Trophoblast cell (in vitro differentiated cells and primary cell): ENCODE measurements at regions not wholly inside any gene's neighbourhood (a gene's known extent, or its start where the extent isn't known, plus 50 kb on each side); places are given as distances from the start of the nearest gene placed in this dataset.

Experiments used
- DNase-seq, 2 donors: peaks; one replicate each; pipeline ENCODE4 v3.0.0-alpha.2; 2016
- H2AFZ ChIP-seq: 2 replicates; pipeline ENCODE4 v1.6.1; 2013; ENCODE audit warnings: low read length, moderate library complexity, mild to moderate bottlenecking; ENCODE audit not compliant: insufficient read depth, poor library complexity
- H2AK5ac ChIP-seq: 2 replicates; pipeline ENCODE4 v1.6.1; 2013; ENCODE audit warnings: mild to moderate bottlenecking, low read length
- H2BK120ac ChIP-seq: 2 replicates; pipeline ENCODE4 v1.6.1; 2013; ENCODE audit warnings: low read length, mild to moderate bottlenecking, moderate library complexity; ENCODE audit not compliant: insufficient read depth, poor library complexity
- H2BK12ac ChIP-seq: 2 replicates; pipeline ENCODE4 v1.6.1; 2013; ENCODE audit warnings: mild to moderate bottlenecking, low read length, moderate library complexity
- H2BK5ac ChIP-seq: 2 replicates; pipeline ENCODE4 v1.6.1; 2013; ENCODE audit warnings: low read length, low read depth, moderate library complexity, mild to moderate bottlenecking; ENCODE audit not compliant: poor library complexity
- H3K14ac ChIP-seq: 2 replicates; pipeline ENCODE4 v1.6.1; 2013; ENCODE audit warnings: mild to moderate bottlenecking, low read length
- H3K18ac ChIP-seq: 2 replicates; pipeline ENCODE4 v1.6.1; 2013; ENCODE audit warnings: mild to moderate bottlenecking, low read length
- H3K23ac ChIP-seq: 2 replicates; pipeline ENCODE4 v1.6.1; 2013; ENCODE audit warnings: low read length
- H3K27ac ChIP-seq: 2 replicates; pipeline ENCODE4 v1.5.1; 2013; ENCODE audit warnings: low read depth, mild to moderate bottlenecking, inconsistent platforms, low read length, moderate library complexity
- H3K27me3 ChIP-seq: 2 replicates; pipeline ENCODE4 v1.6.1; 2013; ENCODE audit warnings: inconsistent platforms, mild to moderate bottlenecking, low read length, moderate library complexity; ENCODE audit not compliant: insufficient read depth
- H3K36me3 ChIP-seq, 2 experiments: 1 replicate in 1 of 2; 2 replicates in 1 of 2; pipeline ENCODE4 v1.6.1; 2013; ENCODE audit warnings: low read length in 2 of 2, mild to moderate bottlenecking in 2 of 2, moderate library complexity in 1 of 2; ENCODE audit not compliant: insufficient read depth in 2 of 2, control insufficient read depth in 1 of 2
- H3K4ac ChIP-seq: 2 replicates; pipeline ENCODE4 v1.6.1; 2013; ENCODE audit warnings: low read depth, mild to moderate bottlenecking, low read length, moderate library complexity
- H3K4me1 ChIP-seq, 2 experiments: 1 replicate in 1 of 2; 2 replicates in 1 of 2; pipeline ENCODE4 v1.6.1; 2013; ENCODE audit warnings: low read length in 2 of 2, mild to moderate bottlenecking in 2 of 2, moderate library complexity in 1 of 2; ENCODE audit not compliant: insufficient read depth in 2 of 2, control insufficient read depth in 1 of 2
- H3K4me2 ChIP-seq: 2 replicates; pipeline ENCODE4 v1.6.1; 2013; ENCODE audit warnings: inconsistent platforms, mild to moderate bottlenecking, low read length, moderate library complexity
- H3K4me3 ChIP-seq: 2 replicates; pipeline ENCODE4 v1.5.1; 2013; ENCODE audit warnings: mild to moderate bottlenecking, low read depth, low read length, inconsistent platforms
- H3K79me1 ChIP-seq: one replicate; pipeline ENCODE4 v1.6.1; 2013; ENCODE audit warnings: low read length
- H3K79me2 ChIP-seq: 2 replicates; pipeline ENCODE4 v1.6.1; 2013; ENCODE audit warnings: low read length, mild to moderate bottlenecking; ENCODE audit not compliant: control insufficient read depth, insufficient read depth, poor library complexity
- H3K9ac ChIP-seq: 2 replicates; pipeline ENCODE4 v1.6.1; 2013; ENCODE audit warnings: mild to moderate bottlenecking, low read length
- H3K9me3 ChIP-seq: 2 replicates; pipeline ENCODE4 v1.6.1; 2013; ENCODE audit warnings: low read depth, mild to moderate bottlenecking, control low read depth, inconsistent platforms, low read length; ENCODE audit not compliant: insufficient read depth
- H4K12ac ChIP-seq: 2 replicates; pipeline ENCODE4 v1.6.1; 2013; ENCODE audit warnings: low read depth, mild to moderate bottlenecking, low read length, moderate library complexity
- H4K8ac ChIP-seq: 2 replicates; pipeline ENCODE4 v1.6.1; 2013; ENCODE audit warnings: low read depth, mild to moderate bottlenecking, low read length, moderate library complexity
- H4K91ac ChIP-seq: one replicate; pipeline ENCODE4 v1.6.1; 2013; ENCODE audit warnings: low read depth, mild to moderate bottlenecking, low read length, moderate library complexity
- WGBS: extraction: QIAGEN DNeasy Blood & Tissue Kit; methylation state at CpG from one replicate; pipeline ENCODE4 v1.1.7; 2013; ENCODE audit warnings: missing lambda C conversion rate; ENCODE audit not compliant: insufficient read length, insufficient coverage; ENCODE audit errors: extremely low coverage; 5-methylcytosine and 5-hydroxymethylcytosine counted together

GRCh38 chr18:76557026-76557575, 62.1 kb upstream of the ZNF516 start:
- Histone ChIP-seq H3K79me1 (no peaks in the 10 kb centered on the region), H2BK12ac (no peak overlapping the region), H3K36me3 (no peaks in the 10 kb centered on the region), H3K4me3 (no peak overlapping the region), H3K4me2 (no peak overlapping the region), H3K27ac (no peak overlapping the region), H3K9me3 (peaks cover under 1% of the 10 kb centered on the region), H3K18ac (no peak overlapping the region), H2AFZ (no peak overlapping the region), H3K9ac (no peak overlapping the region), H4K91ac (no peak overlapping the region), H3K23ac (no peak overlapping the region), H3K79me2 (no peaks in the 10 kb centered on the region), H2BK120ac (no peak overlapping the region), H4K8ac (no peak overlapping the region), H3K14ac (no peak overlapping the region), H4K12ac (no peak overlapping the region), H2BK5ac (no peak overlapping the region), H3K4me1 (peaks cover 0 to 3% of the 10 kb centered on the region in 2 experiments), H2AK5ac (no peak overlapping the region), H3K4ac (no peak overlapping the region), H3K27me3 (no peaks in the 10 kb centered on the region)
- WGBS, result no CpG with 5 or more reads among the region's 10 CpGs
- no peak for DNase-seq

DNA sequence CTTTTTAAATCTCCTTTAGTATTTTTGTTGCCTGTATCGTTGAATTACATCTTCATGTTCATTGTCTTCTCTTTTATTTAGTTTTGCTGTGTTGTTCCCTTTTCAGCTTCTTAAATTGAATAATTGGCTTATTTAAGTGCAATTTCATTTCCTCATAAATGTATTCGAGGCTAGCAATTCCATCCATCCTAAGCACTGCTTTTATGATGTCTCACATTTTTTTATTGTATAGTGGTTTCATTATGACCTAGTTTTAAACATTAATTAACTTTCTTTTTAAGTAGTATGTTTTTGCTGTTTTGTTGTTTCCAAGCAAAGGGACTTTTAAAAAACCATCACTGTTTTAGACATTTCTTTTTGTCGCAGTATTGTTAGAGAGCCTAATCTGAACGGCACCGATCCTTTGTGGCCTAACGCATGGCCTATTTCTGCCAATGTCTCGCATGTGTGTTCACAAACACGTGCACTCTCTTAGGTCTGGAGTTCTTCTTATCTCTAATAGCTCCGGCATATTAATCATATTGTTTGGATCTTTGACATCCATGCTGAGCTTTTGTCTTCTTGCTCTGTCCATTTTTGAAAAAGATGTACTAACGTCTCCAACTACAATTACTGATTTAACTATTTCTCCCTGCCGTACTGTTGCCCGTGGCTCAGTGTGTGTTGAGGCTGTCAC, 59.6 kb upstream of the ZNF516 start:
- no peak overlapping the region for H3K9ac ChIP-seq
- no peaks in the 10 kb centered on the region for H3K9me3 ChIP-seq
- H4K12ac ChIP-seq, result no peak overlapping the region
- no peak overlapping the region for H3K27ac ChIP-seq
- H4K8ac ChIP-seq, result no peak overlapping the region
- H3K4me1 ChIP-seq, result peaks cover 0 to 3% of the 10 kb centered on the region in 2 experiments
- no peak overlapping the region for H2AK5ac ChIP-seq
- H3K4me3 ChIP-seq, result no peak overlapping the region
- no peak for DNase-seq
- no peak overlapping the region for H2BK12ac ChIP-seq
- H2BK5ac ChIP-seq, result no peak overlapping the region
- H3K27me3 ChIP-seq, result no peaks in the 10 kb centered on the region
- no peak overlapping the region for H3K23ac ChIP-seq
- WGBS, result no CpG with 5 or more reads among the region's 12 CpGs
- no peaks in the 10 kb centered on the region for H3K36me3 ChIP-seq
- H3K79me1 ChIP-seq, result no peaks in the 10 kb centered on the region
- no peak overlapping the region for H4K91ac ChIP-seq
- H3K18ac ChIP-seq, result no peak overlapping the region
- H3K4me2 ChIP-seq, result no peak overlapping the region
- H3K14ac ChIP-seq, result no peak overlapping the region
- H2AFZ ChIP-seq, result no peak overlapping the region
- no peak overlapping the region for H2BK120ac ChIP-seq
- no peak overlapping the region for H3K4ac ChIP-seq
- no peaks in the 10 kb centered on the region for H3K79me2 ChIP-seq

GRCh38 chr18:76553715-76554546, 58.9 kb upstream of the ZNF516 start:
- H4K91ac ChIP-seq, result no peak overlapping the region
- H3K79me1 ChIP-seq, result no peaks in the 10 kb centered on the region
- H3K23ac ChIP-seq, result no peak overlapping the region
- no peak overlapping the region for H4K12ac ChIP-seq
- peak in 1 of 2 donors; percentile 6 for DNase-seq
- WGBS, result no CpG with 5 or more reads among the region's 5 CpGs
- no peaks in the 10 kb centered on the region for H3K79me2 ChIP-seq
- no peak overlapping the region for H3K9ac ChIP-seq
- H2BK5ac ChIP-seq, result no peak overlapping the region
- no peak overlapping the region for H2BK12ac ChIP-seq
- no peaks in the 10 kb centered on the region for H3K9me3 ChIP-seq
- H3K27ac ChIP-seq, result no peak overlapping the region
- no peaks in the 10 kb centered on the region for H3K4me1 ChIP-seq
- H3K4me3 ChIP-seq, result no peak overlapping the region
- H3K4me2 ChIP-seq, result no peak overlapping the region
- H2BK120ac ChIP-seq, result no peak overlapping the region
- H2AFZ ChIP-seq, result no peak overlapping the region
- no peak overlapping the region for H2AK5ac ChIP-seq
- no peaks in the 10 kb centered on the region for H3K36me3 ChIP-seq
- H4K8ac ChIP-seq, result no peak overlapping the region
- H3K14ac ChIP-seq, result no peak overlapping the region
- no peak overlapping the region for H3K18ac ChIP-seq
- no peaks in the 10 kb centered on the region for H3K27me3 ChIP-seq
- H3K4ac ChIP-seq, result no peak overlapping the region

GRCh38 chr18:76548541-76548940, 53.5 kb upstream of the ZNF516 start:
- no peak overlapping the region for H4K8ac ChIP-seq
- no peak for DNase-seq
- no peak overlapping the region for H4K12ac ChIP-seq
- H2AFZ ChIP-seq, result no peak overlapping the region
- no peak overlapping the region for H3K27ac ChIP-seq
- H3K4ac ChIP-seq, result no peak overlapping the region
- H3K79me2 ChIP-seq, result no peaks in the 10 kb centered on the region
- no peak overlapping the region for H3K23ac ChIP-seq
- H2BK12ac ChIP-seq, result no peak overlapping the region
- H3K4me2 ChIP-seq, result no peak overlapping the region
- H3K36me3 ChIP-seq, result no peaks in the 10 kb centered on the region
- no peak overlapping the region for H3K4me3 ChIP-seq
- no peak overlapping the region for H2BK5ac ChIP-seq
- H3K9ac ChIP-seq, result no peak overlapping the region
- no peaks in the 10 kb centered on the region for H3K27me3 ChIP-seq
- H3K9me3 ChIP-seq, result peaks cover 2% of the 10 kb centered on the region
- no peak overlapping the region for H4K91ac ChIP-seq
- no CpG with 5 or more reads among the region's 12 CpGs for WGBS
- no peak overlapping the region for H3K14ac ChIP-seq
- H3K4me1 ChIP-seq, result no peaks in the 10 kb centered on the region
- no peaks in the 10 kb centered on the region for H3K79me1 ChIP-seq
- H2AK5ac ChIP-seq, result no peak overlapping the region
- no peak overlapping the region for H2BK120ac ChIP-seq
- H3K18ac ChIP-seq, result no peak overlapping the region
